Smooth muscle cell (in vitro differentiated cells): ENCODE measurements at regions not wholly inside any gene's neighbourhood (a gene's known extent, or its start where the extent isn't known, plus 50 kb on each side); places are given as distances from the start of the nearest gene placed in this dataset.

Experiments used
- DNase-seq: peaks from one replicate; lab custom pipeline; 2025; ENCODE audit not compliant: unreplicated experiment; lab: John Stamatoyannopoulos, UW
- H2AFZ ChIP-seq: fragments of 200-600 bp; sonication (generic); 2 replicates; pipeline ENCODE4 v1.6.0; 2016; ENCODE audit warnings: antibody characterized with exemption, low read depth, mild to moderate bottlenecking
- H3F3A ChIP-seq: fragments of 200-600 bp; sonication (generic); 2 replicates; pipeline ENCODE4 v1.6.0; 2017; ENCODE audit warnings: antibody characterized with exemption, low read depth
- H3K27ac ChIP-seq: fragments of 200-600 bp; sonication (generic); 2 replicates; pipeline ENCODE4 v1.5.1; 2016; ENCODE audit warnings: low read depth, mild to moderate bottlenecking
- H3K27me3 ChIP-seq: fragments of 200-600 bp; sonication (generic); 2 replicates; pipeline ENCODE4 v1.6.1; 2016; ENCODE audit warnings: low read depth, mild to moderate bottlenecking
- H3K36me3 ChIP-seq: fragments of 200-600 bp; sonication (generic); 2 replicates; pipeline ENCODE4 v1.5.1; 2016; ENCODE audit warnings: low read depth
- H3K4me1 ChIP-seq: fragments of 200-600 bp; sonication (generic); 2 replicates; pipeline ENCODE4 v1.5.1; 2016; ENCODE audit warnings: low read depth
- H3K4me2 ChIP-seq: fragments of 200-600 bp; sonication (generic); 2 replicates; pipeline ENCODE4 v1.6.0; 2016; ENCODE audit warnings: mild to moderate bottlenecking
- H3K4me3 ChIP-seq: fragments of 200-600 bp; sonication (generic); 2 replicates; pipeline ENCODE4 v1.5.1; 2016; ENCODE audit warnings: mild to moderate bottlenecking
- H3K79me2 ChIP-seq: fragments of 200-600 bp; sonication (generic); 2 replicates; pipeline ENCODE4 v1.6.0; 2016; ENCODE audit warnings: low read depth, mild to moderate bottlenecking
- H3K9ac ChIP-seq: fragments of 200-600 bp; sonication (generic); 2 replicates; pipeline ENCODE4 v1.6.0; 2016; ENCODE audit warnings: low read depth
- H3K9me3 ChIP-seq: fragments of 200-600 bp; sonication (generic); replicated peaks from 2 replicates; pipeline ENCODE4 v1.5.1; 2016; ENCODE audit warnings: low read depth
- H4K20me1 ChIP-seq: fragments of 200-600 bp; sonication (generic); 2 replicates; pipeline ENCODE4 v1.6.0; 2016; ENCODE audit warnings: low read depth
- WGBS: methylation state at CpG from one replicate; pipeline ENCODE4 v1.1.7; 2016; ENCODE audit warnings: low lambda C conversion rate; 5-methylcytosine and 5-hydroxymethylcytosine counted together
- TF ChIP-seq, protein P1 (sequence below): fragments of 200-600 bp; sonication (generic); IDR thresholded peaks from 2 replicates; pipeline ENCODE4 v1.5.1; 2017; ENCODE audit warnings: borderline replicate concordance, mild to moderate bottlenecking, antibody characterized with exemption; ENCODE audit not compliant: insufficient read depth, poor library complexity, severe bottlenecking

DNA sequence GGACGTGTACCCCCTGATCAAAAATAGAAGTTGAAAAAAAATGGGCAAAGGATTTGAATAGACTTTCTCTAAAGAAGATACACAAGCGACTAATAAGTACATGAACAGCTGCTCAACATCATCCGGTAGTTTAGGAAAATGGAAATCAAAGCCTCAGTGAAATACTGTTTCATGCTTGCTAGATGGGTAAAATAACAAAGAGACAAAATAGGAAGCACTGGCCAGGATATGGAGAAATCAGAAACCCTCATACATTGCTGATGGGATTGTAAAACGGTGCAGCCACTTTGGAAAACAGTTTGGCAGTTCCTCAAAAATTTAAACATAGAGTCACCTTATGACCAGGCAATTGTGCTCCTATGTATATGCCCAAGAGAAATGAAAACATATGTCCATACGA lies 65.0 kb upstream of the SUB1 start:
- 46% methylated on average over 5 of the region's 5 CpGs for WGBS
- Histone ChIP-seq H3K27ac (no peak overlapping the region), H3K4me1 (no peaks in the 10 kb centered on the region), H3K4me2 (no peak overlapping the region), H3K27me3 (no peaks in the 10 kb centered on the region), H4K20me1 (no peaks in the 10 kb centered on the region), H2AFZ (no peak overlapping the region), H3K9ac (no peak overlapping the region), H3K9me3 (no peaks in the 10 kb centered on the region), H3K36me3 (no peaks in the 10 kb centered on the region), H3F3A (no peaks in the 10 kb centered on the region), H3K79me2 (no peaks in the 10 kb centered on the region), H3K4me3 (no peak overlapping the region)
- TF ChIP-seq, protein P1, sequence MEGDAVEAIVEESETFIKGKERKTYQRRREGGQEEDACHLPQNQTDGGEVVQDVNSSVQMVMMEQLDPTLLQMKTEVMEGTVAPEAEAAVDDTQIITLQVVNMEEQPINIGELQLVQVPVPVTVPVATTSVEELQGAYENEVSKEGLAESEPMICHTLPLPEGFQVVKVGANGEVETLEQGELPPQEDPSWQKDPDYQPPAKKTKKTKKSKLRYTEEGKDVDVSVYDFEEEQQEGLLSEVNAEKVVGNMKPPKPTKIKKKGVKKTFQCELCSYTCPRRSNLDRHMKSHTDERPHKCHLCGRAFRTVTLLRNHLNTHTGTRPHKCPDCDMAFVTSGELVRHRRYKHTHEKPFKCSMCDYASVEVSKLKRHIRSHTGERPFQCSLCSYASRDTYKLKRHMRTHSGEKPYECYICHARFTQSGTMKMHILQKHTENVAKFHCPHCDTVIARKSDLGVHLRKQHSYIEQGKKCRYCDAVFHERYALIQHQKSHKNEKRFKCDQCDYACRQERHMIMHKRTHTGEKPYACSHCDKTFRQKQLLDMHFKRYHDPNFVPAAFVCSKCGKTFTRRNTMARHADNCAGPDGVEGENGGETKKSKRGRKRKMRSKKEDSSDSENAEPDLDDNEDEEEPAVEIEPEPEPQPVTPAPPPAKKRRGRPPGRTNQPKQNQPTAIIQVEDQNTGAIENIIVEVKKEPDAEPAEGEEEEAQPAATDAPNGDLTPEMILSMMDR: no peak
- no peak for DNase-seq

GRCh38 chr5:32519508-32519907 lies 65.8 kb upstream of the SUB1 start:
- Histone ChIP-seq H3K4me2 (no peak overlapping the region), H3K27me3 (no peaks in the 10 kb centered on the region), H3K27ac (no peak overlapping the region), H4K20me1 (no peaks in the 10 kb centered on the region), H3K79me2 (no peaks in the 10 kb centered on the region), H3K36me3 (no peaks in the 10 kb centered on the region), H3F3A (no peaks in the 10 kb centered on the region), H3K4me1 (no peaks in the 10 kb centered on the region), H2AFZ (no peak overlapping the region), H3K9ac (no peak overlapping the region), H3K4me3 (no peak overlapping the region), H3K9me3 (no peaks in the 10 kb centered on the region)
- WGBS: 88% methylated on average over 3 of the region's 3 CpGs
- DNase-seq: no peak
- TF ChIP-seq, protein P1: no peak

- Histone ChIP-seq H3K4me1 (no peaks in the 10 kb centered on the region), H3K9me3 (no peaks in the 10 kb centered on the region), H3K79me2 (no peaks in the 10 kb centered on the region), H2AFZ (no peak overlapping the region), H3K4me3 (no peak overlapping the region), H4K20me1 (no peaks in the 10 kb centered on the region), H3K27me3 (no peaks in the 10 kb centered on the region), H3K36me3 (no peaks in the 10 kb centered on the region), H3K4me2 (no peak overlapping the region), H3F3A (no peaks in the 10 kb centered on the region), H3K9ac (no peak overlapping the region), H3K27ac (no peak overlapping the region)
- TF ChIP-seq, protein P1: no peak
- 60% methylated on average over 3 of the region's 3 CpGs for WGBS
- no peak for DNase-seq
Observed at GRCh38 chr5:32514806-32515205, 70.3 kb upstream of the ZFR start.

DNA sequence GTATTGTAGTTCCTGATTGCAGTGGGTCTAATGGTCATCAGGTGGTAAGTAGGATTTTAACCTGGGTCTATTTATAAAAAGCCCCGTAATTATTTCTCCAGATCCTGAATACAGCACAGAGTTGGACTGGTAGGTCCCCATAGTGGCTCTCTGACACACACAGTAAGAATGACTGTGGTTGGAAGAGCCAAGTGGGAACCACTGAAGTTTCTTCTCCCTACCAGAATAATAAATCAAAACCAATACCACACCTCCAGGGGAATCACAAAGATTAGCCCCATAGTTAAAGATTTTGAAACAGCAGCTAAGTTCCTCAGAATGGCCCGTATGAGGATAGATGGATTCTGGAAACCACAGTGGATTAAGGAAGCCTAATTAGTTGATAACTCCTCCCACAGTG lies 68.4 kb upstream of the ZFR start:
- Histone ChIP-seq H3K79me2 (no peaks in the 10 kb centered on the region), H3K4me3 (no peak overlapping the region), H3K27me3 (no peaks in the 10 kb centered on the region), H4K20me1 (no peaks in the 10 kb centered on the region), H3K9ac (no peak overlapping the region), H3K4me2 (no peak overlapping the region), H3K4me1 (peaks cover under 1% of the 10 kb centered on the region), H2AFZ (no peak overlapping the region), H3K9me3 (no peaks in the 10 kb centered on the region), H3F3A (peaks cover 2% of the 10 kb centered on the region), H3K27ac (no peak overlapping the region), H3K36me3 (no peaks in the 10 kb centered on the region)
- no peak for DNase-seq
- TF ChIP-seq, protein P1: no peak
- WGBS: 44% methylated on average over 2 of the region's 2 CpGs
